Mucosa of stomach (tissue), 1 donor: ENCODE measurements at regions not wholly inside any gene's neighbourhood (a gene's known extent, or its start where the extent isn't known, plus 50 kb on each side); places are given as distances from the start of the nearest gene placed in this dataset.
"Not testable (repeated sequence)": the region's sequence is repeated elsewhere in the genome, so short reads cannot be mapped to it uniquely, and the experiment has no call there.

Experiments
- H3K27me3 ChIP-seq: one replicate; pipeline ENCODE4 v1.7.0; 2013; ENCODE audit warnings: mild to moderate bottlenecking, low read length; ENCODE audit not compliant: control insufficient read depth, insufficient read depth
- H3K36me3 ChIP-seq: one replicate; pipeline ENCODE4 v1.7.0; 2013; ENCODE audit warnings: low read length; ENCODE audit not compliant: control insufficient read depth, insufficient read depth
- H3K4me1 ChIP-seq: one replicate; pipeline ENCODE4 v1.7.0; 2013; ENCODE audit warnings: mild to moderate bottlenecking, low read length; ENCODE audit not compliant: control insufficient read depth, insufficient read depth
- H3K4me3 ChIP-seq: one replicate; pipeline ENCODE4 v1.7.0; 2013; ENCODE audit warnings: low read length
- H3K9ac ChIP-seq: one replicate; pipeline ENCODE4 v1.7.0; 2013; ENCODE audit warnings: mild to moderate bottlenecking, low read length, moderate library complexity
- H3K9me3 ChIP-seq: one replicate; pipeline ENCODE4 v1.7.0; 2013; ENCODE audit warnings: mild to moderate bottlenecking, low read length, moderate library complexity; ENCODE audit not compliant: control insufficient read depth
- donor health status: Pancreatic carcinoma.

GRCh38 chr15:35243758-35244157 is 158.7 kb upstream of the NANOGP8 start:
- Histone ChIP-seq H3K36me3 (no peaks in the 10 kb centered on the region), H3K4me3 (no peak overlapping the region), H3K27me3 (no peaks in the 10 kb centered on the region), H3K9me3 (no peaks in the 10 kb centered on the region), H3K4me1 (no peaks in the 10 kb centered on the region), H3K9ac (no peak overlapping the region)

- H3K36me3 ChIP-seq, H3K4me3 ChIP-seq, H3K27me3 ChIP-seq, H3K9ac ChIP-seq, H3K9me3 ChIP-seq, H3K4me1 ChIP-seq: not testable (repeated sequence)
Observed at GRCh38 chr15:35239693-35240092, 154.6 kb upstream of the NANOGP8 start.

GRCh38 chr15:35238448-35238847 is 153.4 kb upstream of the NANOGP8 start:
- H3K4me1 ChIP-seq, H3K36me3 ChIP-seq, H3K9ac ChIP-seq, H3K27me3 ChIP-seq, H3K9me3 ChIP-seq, H3K4me3 ChIP-seq: not testable (repeated sequence)

GRCh38 chr15:35229085-35229484 is 144.0 kb upstream of the NANOGP8 start:
- Histone ChIP-seq H3K27me3 (no peaks in the 10 kb centered on the region), H3K9ac (no peak overlapping the region), H3K9me3 (no peaks in the 10 kb centered on the region), H3K4me1 (no peaks in the 10 kb centered on the region), H3K36me3 (no peaks in the 10 kb centered on the region), H3K4me3 (no peak overlapping the region)

- no peak overlapping the region for H3K4me3 ChIP-seq
- no peaks in the 10 kb centered on the region for H3K4me1 ChIP-seq
- H3K9ac ChIP-seq = no peak overlapping the region
- H3K27me3 ChIP-seq = no peaks in the 10 kb centered on the region
- no peaks in the 10 kb centered on the region for H3K36me3 ChIP-seq
- no peaks in the 10 kb centered on the region for H3K9me3 ChIP-seq
Observed at GRCh38 chr15:35218215-35218614, 133.1 kb upstream of the NANOGP8 start.

GRCh38 chr15:35215093-35215492 is 130.0 kb upstream of the NANOGP8 start:
- no peaks in the 10 kb centered on the region for H3K27me3 ChIP-seq
- H3K4me1 ChIP-seq = no peaks in the 10 kb centered on the region
- no peak overlapping the region for H3K4me3 ChIP-seq
- H3K9ac ChIP-seq = no peak overlapping the region
- H3K36me3 ChIP-seq = no peaks in the 10 kb centered on the region
- H3K9me3 ChIP-seq = no peaks in the 10 kb centered on the region

GRCh38 chr15:35211240-35211902 is 126.3 kb upstream of the NANOGP8 start:
- no peaks in the 10 kb centered on the region for H3K9me3 ChIP-seq
- H3K4me3 ChIP-seq = no peak overlapping the region
- no peak overlapping the region for H3K9ac ChIP-seq
- H3K27me3 ChIP-seq = no peaks in the 10 kb centered on the region
- no peaks in the 10 kb centered on the region for H3K36me3 ChIP-seq
- H3K4me1 ChIP-seq = no peaks in the 10 kb centered on the region

GRCh38 chr15:35210370-35210769 is 125.3 kb upstream of the NANOGP8 start:
- no peaks in the 10 kb centered on the region for H3K36me3 ChIP-seq
- no peaks in the 10 kb centered on the region for H3K4me1 ChIP-seq
- H3K9ac ChIP-seq = no peak overlapping the region
- H3K4me3 ChIP-seq = no peak overlapping the region
- H3K9me3 ChIP-seq = no peaks in the 10 kb centered on the region
- no peaks in the 10 kb centered on the region for H3K27me3 ChIP-seq

GRCh38 chr15:35209838-35210237 is 124.7 kb upstream of the NANOGP8 start:
- H3K4me3 ChIP-seq = no peak overlapping the region
- no peaks in the 10 kb centered on the region for H3K27me3 ChIP-seq
- no peak overlapping the region for H3K9ac ChIP-seq
- no peaks in the 10 kb centered on the region for H3K36me3 ChIP-seq
- H3K4me1 ChIP-seq = no peaks in the 10 kb centered on the region
- no peaks in the 10 kb centered on the region for H3K9me3 ChIP-seq

- Histone ChIP-seq H3K4me1 (no peaks in the 10 kb centered on the region), H3K9me3 (no peaks in the 10 kb centered on the region), H3K9ac (no peak overlapping the region), H3K36me3 (no peaks in the 10 kb centered on the region), H3K27me3 (no peaks in the 10 kb centered on the region), H3K4me3 (no peak overlapping the region)
Observed at GRCh38 chr15:35208353-35208752, 123.3 kb upstream of the NANOGP8 start.

- no peaks in the 10 kb centered on the region for H3K9me3 ChIP-seq
Observed at GRCh38 chr15:35206060-35206675, 121.1 kb upstream of the NANOGP8 start.

GRCh38 chr15:35198197-35198596 is 113.1 kb upstream of the NANOGP8 start:
- no peaks in the 10 kb centered on the region for H3K27me3 ChIP-seq
- no peaks in the 10 kb centered on the region for H3K4me1 ChIP-seq
- H3K4me3 ChIP-seq = no peak overlapping the region
- no peaks in the 10 kb centered on the region for H3K36me3 ChIP-seq
- H3K9ac ChIP-seq = no peak overlapping the region
- H3K9me3 ChIP-seq = no peaks in the 10 kb centered on the region

More at GRCh38 chr15:35206060-35206675, 121.1 kb upstream of the NANOGP8 start:
- no peaks in the 10 kb centered on the region for H3K27me3 ChIP-seq
- no peaks in the 10 kb centered on the region for H3K36me3 ChIP-seq
- no peaks in the 10 kb centered on the region for H3K4me1 ChIP-seq
- no peak overlapping the region for H3K4me3 ChIP-seq
- no peak overlapping the region for H3K9ac ChIP-seq
